Stimulated activated CD4-positive, alpha-beta T cell treated with anti-CD3 and anti-CD28 coated beads, Interleukin-1b, Interleukin-23, amount 100 ng/mL, for 1 hour (primary cell): ENCODE measurements at regions not wholly inside any gene's neighbourhood (a gene's known extent, or its start where the extent isn't known, plus 50 kb on each side); places are given as distances from the start of the nearest gene placed in this dataset.

Source experiments
- DNase-seq, 2 donors: peaks; one replicate each; pipeline ENCODE4 v3.0.0-alpha.2; 2020; ENCODE audit warnings: low read depth in 2 of 2

GRCh38 chr16:9412031-9412914 lies 320.8 kb downstream of the HAPSTR1 start:
- DNase-seq: no peak

GRCh38 chr16:9412915-9413264 lies 321.4 kb downstream of the HAPSTR1 start:
- DNase-seq: no peak

GRCh38 chr16:9415545-9415944 lies 324.1 kb downstream of the HAPSTR1 start:
- DNase-seq: no peak

- DNase-seq: no peak
Measured at GRCh38 chr16:9417898-9418297, 326.5 kb downstream of the HAPSTR1 start.

- no peak for DNase-seq
Measured at GRCh38 chr16:9419161-9419560, 327.7 kb downstream of the HAPSTR1 start.

- DNase-seq: no peak
Measured at GRCh38 chr16:9422762-9423513, 331.5 kb downstream of the HAPSTR1 start.

GRCh38 chr16:9425236-9425635 lies 333.8 kb downstream of the HAPSTR1 start:
- no peak for DNase-seq

- no peak for DNase-seq
Measured at GRCh38 chr16:9428355-9429005, 337.0 kb downstream of the HAPSTR1 start.

- no peak for DNase-seq
Measured at GRCh38 chr16:9429646-9430330, 338.3 kb downstream of the HAPSTR1 start.

GRCh38 chr16:9434659-9435058 lies 343.2 kb downstream of the HAPSTR1 start:
- no peak for DNase-seq

GRCh38 chr16:9436175-9436574 lies 344.7 kb downstream of the HAPSTR1 start:
- DNase-seq: no peak

- no peak for DNase-seq
Measured at GRCh38 chr16:9437115-9437514, 345.7 kb downstream of the HAPSTR1 start.

- no peak for DNase-seq
Measured at GRCh38 chr16:9438991-9439390, 347.5 kb downstream of the HAPSTR1 start.

- DNase-seq: no peak
Measured at GRCh38 chr16:9441012-9441411, 349.6 kb downstream of the HAPSTR1 start.

- no peak for DNase-seq
Measured at GRCh38 chr16:9443864-9444263, 352.4 kb downstream of the HAPSTR1 start.

- no peak for DNase-seq
Measured at GRCh38 chr16:9446471-9447194, 355.2 kb downstream of the HAPSTR1 start.

GRCh38 chr16:9447195-9447551 lies 355.7 kb downstream of the HAPSTR1 start:
- no peak for DNase-seq

- DNase-seq: no peak
Measured at GRCh38 chr16:9447699-9448098, 356.3 kb downstream of the HAPSTR1 start.

GRCh38 chr16:9449597-9449996 lies 358.2 kb downstream of the HAPSTR1 start:
- DNase-seq: no peak

- DNase-seq: no peak
Measured at GRCh38 chr16:9457215-9457614, 365.8 kb downstream of the HAPSTR1 start.

GRCh38 chr16:9458816-9459215 lies 367.4 kb downstream of the HAPSTR1 start:
- DNase-seq: no peak
